B cell (primary cell): ENCODE measurements at regions not wholly inside any gene's neighbourhood (a gene's known extent, or its start where the extent isn't known, plus 50 kb on each side); places are given as distances from the start of the nearest gene placed in this dataset.

Source experiments
- ATAC-seq: fragments of 200-7000 bp; cut with Tn5 transposase; one replicate; pipeline ENCODE4 v1.10.0; 2021; ENCODE audit warnings: low read depth, mild to moderate bottlenecking, moderate number of reproducible peaks, moderate library complexity
- CTCF ChIA-PET: fragments of 350-600 bp; sonication (Branson Sonifier 250); formaldehyde crosslinking; loops from one replicate; lab custom pipeline; 2021; ENCODE audit warnings: antibody characterized with exemption, inconsistent platforms; lab: Charles Lee
- POLR2A ChIA-PET: fragments of 350-600 bp; sonication (Branson Sonifier 250); formaldehyde crosslinking; loops from one replicate; lab custom pipeline; 2021; ENCODE audit warnings: antibody characterized with exemption; lab: Charles Lee
- DNase-seq: peaks from one replicate; pipeline ENCODE4 v3.0.0; 2013
- H2AFZ ChIP-seq: 2 replicates; pipeline ENCODE4 v1.6.1; 2012; ENCODE audit warnings: mild to moderate bottlenecking, low read depth, low read length; ENCODE audit not compliant: insufficient read depth, poor library complexity, severe bottlenecking
- H3K27ac ChIP-seq, 2 donors: 1 replicate in 1 of 2; 2 replicates in 1 of 2; pipeline ENCODE4 v1.5.1; 2012 to 2013; ENCODE audit warnings: low read length in 2 of 2, mild to moderate bottlenecking in 2 of 2, moderate library complexity in 1 of 2
- H3K27me3 ChIP-seq, 4 experiments: fragments of 200-600 bp in 1 of 4; sonication (generic) in 1 of 4; replicated peaks in 1 of 4; 1 replicate in 2 of 4; 2 replicates in 2 of 4; pipeline versions ENCODE4 v1.6.1 to v1.7.0; 2013 to 2016; ENCODE audit warnings: low read length in 3 of 4, mild to moderate bottlenecking in 2 of 4, mixed read lengths in 1 of 4, moderate library complexity in 1 of 4; ENCODE audit not compliant: insufficient read depth in 4 of 4, control insufficient read depth in 3 of 4; ENCODE audit errors: control extremely low read depth in 1 of 4
- H3K36me3 ChIP-seq, 2 experiments: replicated peaks in 1 of 2; 1 replicate in 1 of 2; 2 replicates in 1 of 2; pipeline versions ENCODE4 v1.6.1 to v1.7.1; 2013; ENCODE audit warnings: low read length in 1 of 2; ENCODE audit not compliant: insufficient read depth in 2 of 2, control insufficient read depth in 1 of 2; ENCODE audit errors: control extremely low read depth in 1 of 2, extremely low read depth in 1 of 2
- H3K4me1 ChIP-seq, 2 donors: fragments of 200-600 bp in 1 of 2; sonication (generic) in 1 of 2; 1 replicate in 1 of 2; 2 replicates in 1 of 2; pipeline versions ENCODE4 v1.5.1 to v1.6.1; 2013 to 2017; ENCODE audit warnings: low read length in 2 of 2; ENCODE audit not compliant: control insufficient read depth in 2 of 2, insufficient read depth in 2 of 2
- H3K4me2 ChIP-seq: replicated peaks from 2 replicates; pipeline ENCODE3; 2012; ENCODE audit warnings: mild to moderate bottlenecking, low read depth, low read length; ENCODE audit not compliant: poor library complexity, severe bottlenecking
- H3K4me3 ChIP-seq, 5 experiments: fragments of 200-600 bp in 1 of 5; sonication (generic) in 1 of 5; 1 replicate in 3 of 5; 2 replicates in 2 of 5; pipeline versions ENCODE4 v1.5.1 to v1.7.0; 2011 to 2016; ENCODE audit warnings: low read length in 4 of 5, mild to moderate bottlenecking in 4 of 5, low read depth in 2 of 5, control low read depth in 1 of 5, moderate library complexity in 1 of 5; ENCODE audit not compliant: insufficient read depth in 1 of 5; ENCODE audit errors: control extremely low read depth in 1 of 5, extremely low read depth in 1 of 5
- H3K79me2 ChIP-seq: fragments of 200-600 bp; sonication (generic); one replicate; pipeline ENCODE4 v1.6.0; 2016; ENCODE audit warnings: low read length; ENCODE audit not compliant: control insufficient read depth, insufficient read depth
- H3K9ac ChIP-seq: fragments of 200-600 bp; sonication (generic); 2 replicates; pipeline ENCODE4 v1.6.1; 2017; ENCODE audit warnings: mild to moderate bottlenecking, low read length, moderate library complexity
- H3K9me3 ChIP-seq, 3 donors: one replicate each; pipeline versions ENCODE4 v1.6.1 to v1.7.1; 2013; ENCODE audit warnings: low read length in 2 of 3; ENCODE audit not compliant: control insufficient read depth in 2 of 3, insufficient read depth in 1 of 3; ENCODE audit errors: control extremely low read depth in 1 of 3
- H4K20me1 ChIP-seq: 2 replicates; pipeline ENCODE4 v1.6.0; 2012; ENCODE audit warnings: mild to moderate bottlenecking, low read length; ENCODE audit not compliant: insufficient read depth, control insufficient read depth, poor library complexity, severe bottlenecking
- H3K27ac Mint-ChIP-seq: one replicate; pipeline ENCODE4 v1.8.0; 2021; ENCODE audit warnings: mixed read lengths
- H3K27me3 Mint-ChIP-seq: one replicate; pipeline ENCODE4 v1.8.0; 2021; ENCODE audit warnings: mixed read lengths
- H3K4me1 Mint-ChIP-seq: one replicate; pipeline ENCODE4 v1.8.0; 2021; ENCODE audit warnings: mixed read lengths
- H3K4me3 Mint-ChIP-seq: one replicate; pipeline ENCODE4 v1.8.0; 2021; ENCODE audit warnings: mixed read lengths
- H3K9me3 Mint-ChIP-seq: one replicate; pipeline ENCODE4 v1.8.0; 2022; ENCODE audit warnings: mixed read lengths; ENCODE audit not compliant: insufficient read depth
- EZH2 ChIP-seq: IDR thresholded peaks from 2 replicates; pipeline ENCODE4 v1.6.1; 2012; ENCODE audit warnings: borderline replicate concordance, low read depth, mild to moderate bottlenecking, moderate library complexity, low read length; ENCODE audit not compliant: insufficient read depth, poor library complexity, severe bottlenecking
- WGBS: methylation state at CpG from one replicate; pipeline ENCODE4 v1.1.5; 2013; ENCODE audit warnings: missing lambda C conversion rate; ENCODE audit not compliant: insufficient coverage; 5-methylcytosine and 5-hydroxymethylcytosine counted together
- intact Hi-C: fragments of 100-400 bp; cut with micrococcal nuclease; formaldehyde crosslinking; loops from one replicate; pipeline ENCODE4 v1.10.0; 2022
- TF ChIP-seq, protein P1 (sequence below): fragments of 200-600 bp; IDR thresholded peaks from one replicate; pipeline ENCODE4 v1.8.0; 2022; ENCODE audit warnings: antibody characterized with exemption, mild to moderate bottlenecking

DNA sequence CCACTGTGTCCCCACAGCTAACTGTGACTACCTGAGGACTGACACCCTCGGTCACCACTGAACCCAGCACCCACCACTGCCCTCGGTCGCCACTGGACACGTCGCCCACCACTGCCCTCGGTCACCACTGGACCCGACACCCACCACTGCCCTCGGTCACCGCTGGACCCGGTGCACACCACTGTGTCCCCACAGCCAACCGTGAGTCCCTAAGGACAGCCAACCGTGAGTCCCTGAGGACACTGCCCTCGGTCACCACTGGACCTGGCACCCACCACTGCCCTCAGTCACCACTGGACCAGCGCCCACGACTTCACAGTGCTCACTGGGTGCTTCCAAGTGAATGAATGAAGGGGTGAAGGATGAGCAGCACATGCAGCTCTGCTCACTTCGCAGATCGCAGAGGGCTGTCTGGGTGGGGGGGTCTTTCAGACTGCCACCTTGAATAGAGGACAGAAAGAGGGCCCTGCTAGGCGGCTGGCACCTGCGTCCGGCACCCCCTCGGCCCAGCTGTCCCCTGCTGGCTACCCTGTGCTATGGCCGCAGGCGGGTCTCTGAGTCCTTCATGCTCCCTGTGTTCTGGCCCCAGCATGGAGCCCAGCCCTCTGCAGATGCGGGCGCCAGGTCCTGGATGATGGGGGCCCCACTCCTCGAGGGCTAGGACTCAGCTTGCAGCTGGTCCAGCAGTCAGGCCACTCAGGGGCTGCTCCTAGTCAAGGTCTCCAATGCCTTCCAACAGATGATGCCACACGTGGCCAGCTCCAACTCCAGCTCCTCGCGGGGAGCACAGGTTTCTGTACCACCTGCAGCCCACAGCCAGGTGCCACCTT is 51.4 kb upstream of the GPC1 start:
- no peak overlapping the region for H3K9ac ChIP-seq
- no peaks in the 10 kb centered on the region for H3K27me3 ChIP-seq
- H3K9me3 Mint-ChIP-seq = no peaks in the 10 kb centered on the region
- H3K4me1 Mint-ChIP-seq = no peaks in the 10 kb centered on the region
- H3K9me3 ChIP-seq = no peaks in the 10 kb centered on the region
- no peak for DNase-seq
- 90% methylated on average over 29 of the region's 29 CpGs for WGBS
- no peaks in the 10 kb centered on the region for H3K79me2 ChIP-seq
- H3K36me3 ChIP-seq = no peaks in the 10 kb centered on the region
- CTCF ChIA-PET = no interaction called here
- ATAC-seq = no peak
- intact Hi-C loops = no loop called here
- POLR2A ChIA-PET = no interaction called here
- H3K27ac ChIP-seq = no peak overlapping the region
- H3K27me3 Mint-ChIP-seq = peaks cover 9% of the 10 kb centered on the region
- no peak overlapping the region for H3K27ac Mint-ChIP-seq
- no peak for TF ChIP-seq EZH2
- TF ChIP-seq, protein P1, sequence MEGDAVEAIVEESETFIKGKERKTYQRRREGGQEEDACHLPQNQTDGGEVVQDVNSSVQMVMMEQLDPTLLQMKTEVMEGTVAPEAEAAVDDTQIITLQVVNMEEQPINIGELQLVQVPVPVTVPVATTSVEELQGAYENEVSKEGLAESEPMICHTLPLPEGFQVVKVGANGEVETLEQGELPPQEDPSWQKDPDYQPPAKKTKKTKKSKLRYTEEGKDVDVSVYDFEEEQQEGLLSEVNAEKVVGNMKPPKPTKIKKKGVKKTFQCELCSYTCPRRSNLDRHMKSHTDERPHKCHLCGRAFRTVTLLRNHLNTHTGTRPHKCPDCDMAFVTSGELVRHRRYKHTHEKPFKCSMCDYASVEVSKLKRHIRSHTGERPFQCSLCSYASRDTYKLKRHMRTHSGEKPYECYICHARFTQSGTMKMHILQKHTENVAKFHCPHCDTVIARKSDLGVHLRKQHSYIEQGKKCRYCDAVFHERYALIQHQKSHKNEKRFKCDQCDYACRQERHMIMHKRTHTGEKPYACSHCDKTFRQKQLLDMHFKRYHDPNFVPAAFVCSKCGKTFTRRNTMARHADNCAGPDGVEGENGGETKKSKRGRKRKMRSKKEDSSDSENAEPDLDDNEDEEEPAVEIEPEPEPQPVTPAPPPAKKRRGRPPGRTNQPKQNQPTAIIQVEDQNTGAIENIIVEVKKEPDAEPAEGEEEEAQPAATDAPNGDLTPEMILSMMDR = no peak
- H4K20me1 ChIP-seq = no peaks in the 10 kb centered on the region
- no peaks in the 10 kb centered on the region for H3K4me1 ChIP-seq
- H3K4me3 ChIP-seq = no peak overlapping the region
- H3K4me2 ChIP-seq = no peak overlapping the region
- no peak overlapping the region for H2AFZ ChIP-seq
- H3K4me3 Mint-ChIP-seq = no peak overlapping the region

DNA sequence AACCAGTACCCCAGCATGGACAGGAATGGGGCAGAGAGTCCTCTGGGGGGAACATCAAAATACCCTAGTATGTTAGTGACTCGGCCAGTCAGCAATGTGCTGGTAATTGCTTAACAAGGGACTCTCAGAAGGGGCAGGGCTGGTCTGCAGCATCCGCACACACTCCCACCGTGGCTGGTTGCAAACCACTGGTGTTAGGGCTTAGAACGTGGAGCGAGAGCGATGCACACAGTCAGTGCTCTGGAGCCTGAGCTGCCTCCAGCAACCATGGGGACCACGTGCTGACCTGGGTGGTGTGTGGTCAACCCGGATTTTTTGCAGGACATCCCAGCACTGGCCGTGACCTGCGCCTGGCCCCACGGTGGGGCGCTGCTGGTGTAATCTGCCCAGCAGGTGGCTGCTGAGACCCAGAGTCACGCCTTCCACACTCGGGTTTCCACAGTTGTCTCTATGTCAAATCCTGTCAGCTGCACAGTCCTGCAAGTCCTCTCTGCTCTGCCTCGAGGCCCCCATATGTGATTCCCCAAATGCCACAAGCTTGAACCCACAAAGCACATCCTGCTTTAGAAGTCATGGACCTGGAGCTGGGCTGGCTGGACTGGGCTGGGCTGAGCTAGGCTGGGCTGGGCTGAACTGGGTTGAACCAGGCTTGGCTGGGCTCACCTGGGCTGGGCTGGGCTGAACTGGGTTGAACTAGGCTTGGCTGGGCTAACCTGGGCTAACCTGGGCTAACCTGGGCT is 50.6 kb upstream of the GPC1 start:
- DNase-seq (no peak), ATAC-seq (no peak)
- H3K27ac Mint-ChIP-seq = no peak overlapping the region
- no peaks in the 10 kb centered on the region for H3K27me3 ChIP-seq
- ChIA-PET CTCF (no interaction called here), POLR2A (no interaction called here)
- H3K4me3 Mint-ChIP-seq = no peak overlapping the region
- H3K27me3 Mint-ChIP-seq = peaks cover 9% of the 10 kb centered on the region
- H2AFZ ChIP-seq = no peak overlapping the region
- intact Hi-C loops = no loop called here
- no peaks in the 10 kb centered on the region for H3K9me3 Mint-ChIP-seq
- no peak overlapping the region for H3K9ac ChIP-seq
- no peak overlapping the region for H3K4me2 ChIP-seq
- TF ChIP-seq, protein P1 = no peak
- no peak for TF ChIP-seq EZH2
- no peaks in the 10 kb centered on the region for H3K36me3 ChIP-seq
- no peaks in the 10 kb centered on the region for H3K4me1 Mint-ChIP-seq
- no peaks in the 10 kb centered on the region for H4K20me1 ChIP-seq
- 88% methylated on average over 15 of the region's 15 CpGs for WGBS
- H3K4me3 ChIP-seq = no peak overlapping the region
- H3K79me2 ChIP-seq = no peaks in the 10 kb centered on the region
- H3K9me3 ChIP-seq = no peaks in the 10 kb centered on the region
- H3K4me1 ChIP-seq = no peaks in the 10 kb centered on the region
- no peak overlapping the region for H3K27ac ChIP-seq
